ENCODE measurements at regions not wholly inside any gene's neighbourhood (a gene's known extent, or its start where the extent isn't known, plus 50 kb on each side); places are given as distances from the start of the nearest gene placed in this dataset.

- TF ChIP-seq CTCF (IDR thresholded peaks at IDR 0.05; ENCODE audit: borderline replicate concordance): no peak
- H3K27ac ChIP-seq (replicated peaks): no peak overlapping the region
- no peaks in the 10 kb centered on the region for H3K4me1 ChIP-seq
- H3K27me3 ChIP-seq (ENCODE audit: low read depth): no peaks in the 10 kb centered on the region
- H3K9me3 ChIP-seq (replicated peaks): peaks cover 21% of the 10 kb centered on the region
- intact Hi-C loops (cut with micrococcal nuclease): no loop called here
- H3K4me3 ChIP-seq: no peak overlapping the region
- no peak for DNase-seq
- no peaks in the 10 kb centered on the region for H3K36me3 ChIP-seq
Observed at GRCh38 chr7:19448091-19448490, 260.7 kb downstream of the POLR1F start.

- Histone ChIP-seq H3K4me3 (no peak overlapping the region), H3K4me1 (no peaks in the 10 kb centered on the region), H3K27ac (replicated peaks) (no peak overlapping the region), H3K27me3 (ENCODE audit: low read depth) (no peaks in the 10 kb centered on the region), H3K36me3 (no peaks in the 10 kb centered on the region), H3K9me3 (replicated peaks) (peaks cover 4% of the 10 kb centered on the region)
- no peak for DNase-seq
- no peak for TF ChIP-seq CTCF (IDR thresholded peaks at IDR 0.05; ENCODE audit: borderline replicate concordance)
- intact Hi-C loops (cut with micrococcal nuclease): no loop called here
Observed at GRCh38 chr7:19442016-19442785, 266.6 kb downstream of the POLR1F start.

- H3K4me1 ChIP-seq: no peaks in the 10 kb centered on the region
- intact Hi-C loops (cut with micrococcal nuclease): no loop called here
Observed at GRCh38 chr7:19439517-19439916, 269.3 kb downstream of the POLR1F start.

GRCh38 chr7:19437446-19437845 lies 271.4 kb downstream of the POLR1F start:
- H3K9me3 ChIP-seq (replicated peaks): no peaks in the 10 kb centered on the region
- intact Hi-C loops (cut with micrococcal nuclease): no loop called here
- no peaks in the 10 kb centered on the region for H3K4me1 ChIP-seq
- H3K4me3 ChIP-seq: no peak overlapping the region
- H3K36me3 ChIP-seq: no peaks in the 10 kb centered on the region
- H3K27ac ChIP-seq (replicated peaks): no peak overlapping the region
- TF ChIP-seq CTCF (IDR thresholded peaks at IDR 0.05; ENCODE audit: borderline replicate concordance): no peak
- DNase-seq: no peak
- H3K27me3 ChIP-seq (ENCODE audit: low read depth): no peaks in the 10 kb centered on the region

More at GRCh38 chr7:19439517-19439916, 269.3 kb downstream of the POLR1F start:
- H3K27me3 ChIP-seq (ENCODE audit: low read depth): no peaks in the 10 kb centered on the region
- no peaks in the 10 kb centered on the region for H3K9me3 ChIP-seq (replicated peaks)
- no peak for DNase-seq
- H3K27ac ChIP-seq (replicated peaks): no peak overlapping the region
- no peak for TF ChIP-seq CTCF (IDR thresholded peaks at IDR 0.05; ENCODE audit: borderline replicate concordance)
- H3K36me3 ChIP-seq: no peaks in the 10 kb centered on the region
- H3K4me3 ChIP-seq: no peak overlapping the region

GRCh38 chr7:19427944-19428343 lies 280.9 kb downstream of the POLR1F start:
- Histone ChIP-seq H3K9me3 (replicated peaks) (no peaks in the 10 kb centered on the region), H3K27ac (replicated peaks) (no peak overlapping the region), H3K36me3 (no peaks in the 10 kb centered on the region), H3K27me3 (ENCODE audit: low read depth) (no peaks in the 10 kb centered on the region), H3K4me3 (no peak overlapping the region), H3K4me1 (no peaks in the 10 kb centered on the region)
- intact Hi-C loops (cut with micrococcal nuclease): no loop called here
- no peak for DNase-seq
- no peak for TF ChIP-seq CTCF (IDR thresholded peaks at IDR 0.05; ENCODE audit: borderline replicate concordance)
